GM12892 (cell line): ENCODE measurements at regions not wholly inside any gene's neighbourhood (a gene's known extent, or its start where the extent isn't known, plus 50 kb on each side); places are given as distances from the start of the nearest gene placed in this dataset.

Source experiments
- DNase-seq: peaks from one replicate; pipeline ENCODE4 v3.0.0; 2011; ENCODE audit not compliant: insufficient read length
- FAIRE-seq: peaks from 2 replicates; lab custom pipeline; 2011; peaks lifted over from hg19 to GRCh38; lab: Jason Lieb, UNC
- POLR2A ChIP-seq: IDR thresholded peaks from 2 replicates; pipeline ENCODE4 v1.6.1; 2011; ENCODE audit warnings: low read depth, low read length, control low read depth
- POLR2AphosphoS5 ChIP-seq: IDR thresholded peaks from 2 replicates; pipeline ENCODE4 v1.6.1; 2011; ENCODE audit warnings: low read depth, low read length, control low read depth
- TAF1 ChIP-seq: IDR thresholded peaks from 2 replicates; pipeline ENCODE4 v1.6.1; 2011; ENCODE audit warnings: low read depth, mild to moderate bottlenecking, control low read depth, low read length, borderline replicate concordance

GRCh38 chr12:27183342-27183741, 60.7 kb upstream of the STK38L start:
- TF ChIP-seq POLR2A (no peak), POLR2AphosphoS5 (no peak), TAF1 (no peak)
- FAIRE-seq: no peak
- DNase-seq: no peak

GRCh38 chr12:27185234-27186021, 58.7 kb upstream of the STK38L start:
- TF ChIP-seq TAF1 (no peak), POLR2A (peak; percentile 67; the same call in 1 of the 2 replicates), POLR2AphosphoS5 (peak; percentile 73)
- DNase-seq (no peak), FAIRE-seq (peak; percentile 97)

GRCh38 chr12:27186022-27186839, 57.9 kb upstream of the STK38L start:
- DNase-seq: no peak
- FAIRE-seq: no peak
- no peak for TF ChIP-seq POLR2AphosphoS5
- no peak for TF ChIP-seq TAF1
- no peak for TF ChIP-seq POLR2A

GRCh38 chr12:27187697-27188096, 56.4 kb upstream of the STK38L start:
- DNase-seq: no peak
- no peak for FAIRE-seq
- no peak for TF ChIP-seq TAF1
- TF ChIP-seq POLR2A: no peak
- TF ChIP-seq POLR2AphosphoS5: no peak

- DNase-seq: no peak
- no peak for FAIRE-seq
- TF ChIP-seq POLR2AphosphoS5: no peak
Observed at GRCh38 chr12:27190761-27191160, 53.3 kb upstream of the STK38L start.

GRCh38 chr12:27191531-27191930, 52.6 kb upstream of the STK38L start:
- TF ChIP-seq POLR2A (no peak), POLR2AphosphoS5 (no peak)
- DNase-seq: no peak
- no peak for FAIRE-seq

GRCh38 chr12:27192118-27192802, 51.8 kb upstream of the STK38L start:
- TF ChIP-seq POLR2A: no peak
- TF ChIP-seq TAF1: no peak
- TF ChIP-seq POLR2AphosphoS5: no peak
- no peak for FAIRE-seq
- DNase-seq: no peak

- TF ChIP-seq POLR2AphosphoS5 (no peak), TAF1 (no peak), POLR2A (no peak)
- DNase-seq (no peak), FAIRE-seq (no peak)
Observed at GRCh38 chr12:27193106-27193505, 51.0 kb upstream of the STK38L start.

GRCh38 chr12:27193854-27194544, 50.1 kb upstream of the STK38L start:
- TF ChIP-seq TAF1 (no peak), POLR2A (no peak), POLR2AphosphoS5 (no peak)
- FAIRE-seq (no peak), DNase-seq (no peak)
